HG03039 (cell line): ENCODE measurements at regions not wholly inside any gene's neighbourhood (a gene's known extent, or its start where the extent isn't known, plus 50 kb on each side); places are given as distances from the start of the nearest gene placed in this dataset.

Experiments
- ATAC-seq: cut with Tn5 transposase; IDR thresholded peaks from one replicate; pipeline ENCODE4 v1.9.1; 2021; ENCODE audit warnings: mild to moderate bottlenecking, moderate library complexity; ENCODE audit not compliant: unreplicated experiment

DNA sequence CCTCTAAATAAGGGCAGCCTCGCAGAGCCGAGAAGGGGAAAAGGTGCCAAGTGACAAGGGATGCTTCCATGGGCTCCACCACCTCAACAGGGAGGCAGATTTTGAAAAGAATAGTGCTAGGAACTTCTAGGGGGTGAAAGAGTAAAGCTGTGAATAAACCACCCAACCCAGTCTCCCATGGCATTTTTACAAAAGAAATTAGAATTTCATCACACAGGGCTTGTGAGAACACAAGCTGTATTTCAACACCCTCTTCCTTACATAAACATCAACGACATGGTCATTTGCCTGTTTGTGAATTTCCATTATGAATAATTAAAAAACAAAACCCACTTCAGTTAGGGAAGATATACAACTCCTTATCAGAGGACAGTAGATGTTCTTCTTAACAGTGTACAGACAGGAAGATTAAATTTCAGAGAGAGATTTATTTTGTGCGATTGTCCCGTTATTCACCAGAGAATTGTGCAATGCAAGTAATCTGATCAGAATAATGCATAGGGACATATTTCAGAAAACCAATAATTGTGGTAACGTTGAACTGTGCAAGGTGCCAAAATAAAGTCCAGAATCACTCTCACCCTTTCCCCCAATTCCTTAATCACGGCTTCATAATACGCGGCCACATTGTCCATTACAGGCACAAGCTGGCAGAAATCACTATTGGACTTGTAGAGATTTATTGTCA, 207.8 kb upstream of the MGMT start:
- no peak for ATAC-seq

DNA sequence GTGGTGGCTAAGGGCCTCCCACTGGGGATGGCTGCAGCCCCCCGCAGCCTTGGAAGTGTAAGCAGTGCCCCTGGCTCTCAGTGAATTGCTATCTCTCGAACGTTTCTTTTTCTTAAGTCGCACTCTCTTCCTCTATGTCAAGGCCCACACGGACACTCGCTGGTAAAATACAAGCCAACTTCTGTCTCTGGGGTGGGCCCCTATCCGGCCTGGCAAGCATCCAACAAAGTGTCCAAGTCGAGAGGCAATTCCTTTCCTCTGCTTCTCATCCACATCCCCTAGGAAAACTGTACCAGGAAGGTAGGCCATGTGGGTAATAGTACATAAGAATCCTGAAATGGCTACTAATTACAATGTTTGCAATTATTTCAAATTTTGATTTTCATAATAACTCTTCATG, 194.9 kb upstream of the MGMT start:
- no peak for ATAC-seq

DNA sequence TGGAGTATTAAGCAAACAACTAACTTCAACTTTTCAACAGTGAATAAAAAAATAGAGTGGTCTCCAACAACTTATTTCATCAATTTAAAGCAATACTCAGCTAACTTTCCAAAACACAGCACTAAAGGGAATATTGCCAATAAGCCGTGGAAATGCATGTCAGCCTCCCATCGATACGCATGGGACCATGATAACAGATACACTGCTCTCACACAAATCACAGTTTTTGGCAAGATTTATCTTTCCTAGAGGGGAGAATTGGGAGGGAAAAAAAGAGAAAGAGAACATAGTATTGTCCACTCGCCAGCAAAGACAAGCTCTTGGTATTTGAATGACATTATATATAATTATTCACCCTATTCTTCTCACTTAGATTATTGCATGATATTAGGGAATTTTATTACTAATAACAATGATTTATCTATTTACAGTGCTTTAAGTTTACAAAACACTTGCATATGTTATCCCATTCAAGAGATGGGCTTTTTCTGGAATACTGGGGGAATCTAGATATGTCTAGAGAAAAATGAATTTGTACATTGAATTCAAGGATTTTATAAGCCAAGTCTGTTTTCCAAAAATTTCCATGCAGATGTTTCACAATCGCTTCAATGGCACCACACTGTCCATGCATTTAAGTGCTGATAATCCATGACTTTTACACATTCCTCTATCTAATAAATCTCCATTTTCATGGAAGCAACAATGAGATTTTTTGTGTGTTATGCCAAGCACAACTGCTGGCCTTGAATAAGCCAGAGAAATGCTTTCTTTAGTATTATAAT, 194.0 kb upstream of the MGMT start:
- no peak for ATAC-seq

DNA sequence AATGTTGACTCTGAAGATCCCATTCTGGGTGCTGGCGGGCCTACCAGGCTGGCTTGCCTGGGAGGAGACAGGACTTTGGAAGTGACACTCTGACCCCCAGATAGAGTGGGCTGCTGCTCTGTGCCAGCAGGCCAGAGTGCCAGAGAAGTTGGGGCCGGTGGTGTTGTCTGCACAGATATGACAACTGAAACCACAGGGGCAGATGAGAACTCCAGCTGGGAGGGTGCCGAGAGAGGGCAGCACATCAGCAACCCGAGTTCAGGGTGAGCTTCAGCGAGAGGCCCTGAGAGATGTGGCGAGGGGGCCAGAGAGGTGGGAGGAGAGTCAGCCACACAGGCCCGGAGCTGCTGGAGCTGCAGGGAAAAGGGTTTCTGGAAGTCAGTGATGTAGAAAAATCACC, 193.2 kb upstream of the MGMT start:
- no peak for ATAC-seq

DNA sequence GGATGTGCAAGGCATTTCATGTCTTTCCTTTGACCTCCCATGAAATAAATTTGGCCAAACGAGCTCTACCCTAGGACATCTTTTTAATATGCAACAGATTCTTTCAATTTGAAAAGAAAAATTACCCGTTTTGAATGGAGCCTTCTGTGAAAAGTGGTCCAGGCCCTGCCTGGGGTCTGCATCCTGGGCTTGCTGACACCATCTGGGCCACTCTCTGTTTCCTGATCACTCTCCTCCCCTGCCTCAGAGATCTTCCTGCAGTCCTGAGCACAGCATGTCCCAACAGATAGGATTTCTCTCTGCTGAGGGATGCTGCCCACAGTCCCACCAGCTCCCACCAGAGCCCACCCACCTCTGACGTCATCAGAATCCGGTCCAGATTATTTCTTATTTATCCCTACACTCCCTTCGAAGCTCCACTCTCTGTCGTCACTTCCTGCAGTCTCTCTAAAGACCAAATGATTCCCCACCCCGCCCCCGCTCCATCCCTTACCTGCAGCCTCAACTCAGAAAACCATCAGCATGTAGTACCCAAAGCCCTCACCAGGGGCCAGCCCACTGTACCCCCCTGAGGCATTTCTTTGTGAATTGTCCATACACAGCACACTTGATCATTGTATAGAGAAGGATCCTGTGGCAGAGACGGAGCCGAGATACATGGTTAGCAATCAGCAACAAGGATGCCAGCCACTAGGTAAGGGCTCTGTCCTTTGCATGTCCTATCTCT, 192.1 kb upstream of the MGMT start:
- ATAC-seq = no peak

DNA sequence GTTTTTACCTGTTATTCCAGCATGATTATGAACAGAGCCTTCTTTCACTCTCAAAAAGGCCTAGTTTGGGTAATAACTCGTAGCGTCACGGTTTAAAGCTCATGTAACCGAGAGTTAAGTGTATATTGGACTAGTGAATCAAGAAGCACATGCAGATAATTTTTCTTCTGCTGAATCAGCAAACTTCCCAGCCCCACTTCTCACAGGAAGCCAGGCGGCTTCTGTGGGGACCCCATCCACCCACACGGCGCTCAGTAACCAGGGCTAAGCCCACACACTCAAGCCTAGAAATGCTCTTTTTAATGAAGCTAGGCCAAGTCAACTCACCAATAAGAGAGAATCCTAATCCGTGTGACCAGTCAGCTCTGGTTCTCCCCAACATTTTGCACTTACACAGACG, 191.2 kb upstream of the MGMT start:
- no peak for ATAC-seq

DNA sequence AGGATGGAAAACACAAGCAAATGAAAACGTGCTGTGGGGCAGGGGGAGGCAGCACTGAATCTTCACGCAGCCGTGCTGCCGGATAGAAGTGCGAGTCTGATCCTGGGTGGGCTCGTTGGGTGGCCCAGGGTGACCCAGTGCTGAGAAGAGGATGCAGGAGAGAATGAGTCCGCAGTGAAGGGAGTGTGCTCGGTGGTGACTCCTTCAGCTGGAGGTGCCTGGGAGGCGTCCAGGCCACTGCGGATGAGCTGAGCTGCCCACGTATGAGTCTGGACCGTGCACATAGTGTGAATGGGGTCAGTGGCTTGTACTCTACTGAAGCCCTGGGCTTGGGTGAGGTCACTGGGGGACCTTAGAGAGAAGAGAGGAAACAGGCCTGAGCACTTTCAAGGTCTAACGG, 190.0 kb upstream of the MGMT start:
- ATAC-seq = no peak

DNA sequence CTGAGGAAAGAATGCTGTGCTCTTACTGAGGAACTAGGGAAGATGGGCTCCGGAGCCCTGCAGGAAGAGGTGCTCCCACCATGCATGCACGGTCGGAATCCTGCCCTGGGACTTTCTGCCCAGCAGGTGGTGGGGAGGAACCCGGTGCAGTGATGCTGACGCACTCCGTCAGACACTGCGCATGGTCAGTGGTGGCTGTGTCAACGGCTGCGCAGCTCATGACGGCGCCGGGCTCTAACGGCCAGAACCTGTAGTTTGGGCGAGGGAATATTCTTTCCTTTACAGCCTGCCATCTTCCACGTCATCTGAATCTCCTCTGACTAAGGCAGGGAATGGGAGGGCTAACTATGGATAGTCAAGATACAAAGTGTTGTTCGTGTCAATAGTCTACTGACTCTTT, 189.2 kb upstream of the MGMT start:
- ATAC-seq = no peak

DNA sequence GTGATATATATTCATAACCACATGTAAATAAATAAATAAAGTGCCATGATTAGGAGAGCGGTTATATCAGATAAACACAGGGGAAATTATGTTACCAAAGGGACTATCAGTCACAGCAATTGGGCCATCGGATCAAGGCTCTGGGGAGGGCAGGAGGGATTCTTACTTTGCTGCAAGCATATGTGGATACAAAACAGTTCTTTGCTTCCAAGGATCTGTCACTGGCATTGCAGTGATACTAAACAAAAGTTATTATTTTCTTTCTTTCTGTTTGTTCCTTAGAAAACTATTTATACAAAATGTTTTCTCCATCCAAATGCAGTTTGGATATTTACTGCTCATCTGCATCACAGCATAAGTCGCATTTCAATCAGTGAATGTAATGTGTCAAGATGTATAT, 188.4 kb upstream of the MGMT start:
- ATAC-seq = no peak

DNA sequence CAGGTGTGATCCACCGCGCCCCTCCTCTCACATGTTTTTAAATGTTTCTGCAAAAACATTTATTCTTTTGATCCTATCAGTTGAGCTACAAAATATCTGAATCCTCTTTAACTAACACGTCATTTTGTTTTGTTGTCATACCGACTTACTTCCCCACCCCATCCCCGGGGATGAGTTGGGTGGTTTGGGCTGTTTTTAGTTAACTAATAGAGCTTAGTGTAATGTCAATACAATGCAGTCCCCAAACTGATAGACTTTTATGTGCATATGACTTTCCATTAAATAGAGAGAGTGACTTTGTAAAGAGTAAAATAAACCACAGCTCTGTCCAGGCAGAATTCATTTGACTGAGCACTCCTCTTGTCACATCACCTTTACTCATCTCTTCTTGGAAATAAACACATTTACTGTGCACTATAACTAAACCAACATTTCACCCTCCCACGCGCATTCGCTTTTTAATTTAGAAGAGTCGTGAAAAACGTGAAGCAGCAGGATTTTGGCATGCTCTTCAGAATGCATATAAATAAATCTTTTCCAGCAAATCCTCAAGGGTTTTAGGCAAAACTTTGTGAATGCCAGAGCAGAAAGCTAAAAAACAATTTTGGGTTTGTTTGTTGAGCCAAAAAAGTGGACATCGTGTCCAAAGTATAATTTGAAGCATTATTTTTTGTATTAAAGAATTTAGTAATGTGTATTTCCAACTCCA, 187.4 kb upstream of the MGMT start:
- no peak for ATAC-seq

DNA sequence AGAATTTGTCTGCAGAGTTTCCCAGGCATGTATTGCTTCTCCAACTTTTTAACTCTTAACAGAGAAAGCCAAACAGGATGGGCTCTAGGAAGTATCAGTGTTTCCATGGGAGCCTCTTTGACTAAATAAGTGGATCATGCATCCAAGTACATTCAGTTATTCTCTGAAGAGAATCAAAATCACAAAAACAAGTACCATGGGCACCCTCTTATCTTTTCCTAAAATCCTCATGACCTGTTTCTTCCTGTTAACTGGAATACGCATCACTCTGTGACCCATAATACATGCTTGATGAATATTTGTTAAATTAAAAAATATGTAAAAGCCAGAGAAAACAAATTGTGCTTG, 186.9 kb upstream of the MGMT start:
- no peak for ATAC-seq

DNA sequence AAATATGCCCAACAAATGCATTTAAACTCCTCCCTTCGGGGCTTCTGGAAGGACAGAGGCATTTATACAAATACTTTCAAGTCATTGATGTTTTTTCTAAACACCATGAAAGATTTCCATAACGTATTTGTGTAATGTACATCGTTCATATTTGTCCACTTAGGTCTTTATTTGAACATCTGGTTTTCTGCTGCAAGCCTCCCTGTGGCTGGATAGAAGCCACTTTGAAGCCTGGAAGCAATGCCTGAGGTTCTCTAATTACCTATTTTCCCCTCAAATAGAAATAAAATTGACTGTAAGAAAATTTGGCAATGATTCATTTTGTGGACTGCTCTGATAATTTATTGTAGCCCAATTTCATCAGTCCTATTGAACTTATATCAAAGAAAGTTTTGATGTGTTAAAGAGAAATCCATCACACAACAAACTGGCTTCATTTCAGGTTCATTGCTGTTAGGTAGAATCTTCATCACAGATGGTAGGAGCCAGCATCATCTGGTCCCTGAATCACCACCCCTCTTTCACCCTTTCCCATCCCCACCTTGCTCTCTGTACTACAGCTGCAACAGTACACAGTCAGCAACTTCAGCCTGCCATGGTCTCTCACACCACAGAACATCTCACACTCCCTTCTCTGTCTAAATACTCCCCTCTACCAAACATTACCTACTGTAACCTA, 186.0 kb upstream of the MGMT start:
- ATAC-seq = no peak

DNA sequence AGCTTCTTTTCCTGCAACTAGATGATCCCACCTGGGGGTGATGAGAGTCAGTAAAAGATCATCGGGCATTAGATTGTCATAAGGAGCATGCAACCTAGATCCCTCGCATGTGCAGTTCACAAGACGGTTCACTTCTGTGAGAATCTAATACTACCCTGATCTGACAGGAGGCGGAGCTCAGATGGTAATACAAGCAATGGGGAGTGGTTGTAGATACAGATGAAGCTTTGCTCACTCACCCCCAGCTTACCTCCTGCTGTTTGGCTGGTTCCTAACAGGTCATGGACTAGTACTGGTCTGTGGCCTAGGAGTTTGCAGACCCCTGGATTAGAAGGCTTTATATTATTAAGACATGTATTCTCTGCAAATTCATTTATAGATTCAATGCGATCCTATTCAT, 181.6 kb upstream of the MGMT start:
- ATAC-seq = no peak

DNA sequence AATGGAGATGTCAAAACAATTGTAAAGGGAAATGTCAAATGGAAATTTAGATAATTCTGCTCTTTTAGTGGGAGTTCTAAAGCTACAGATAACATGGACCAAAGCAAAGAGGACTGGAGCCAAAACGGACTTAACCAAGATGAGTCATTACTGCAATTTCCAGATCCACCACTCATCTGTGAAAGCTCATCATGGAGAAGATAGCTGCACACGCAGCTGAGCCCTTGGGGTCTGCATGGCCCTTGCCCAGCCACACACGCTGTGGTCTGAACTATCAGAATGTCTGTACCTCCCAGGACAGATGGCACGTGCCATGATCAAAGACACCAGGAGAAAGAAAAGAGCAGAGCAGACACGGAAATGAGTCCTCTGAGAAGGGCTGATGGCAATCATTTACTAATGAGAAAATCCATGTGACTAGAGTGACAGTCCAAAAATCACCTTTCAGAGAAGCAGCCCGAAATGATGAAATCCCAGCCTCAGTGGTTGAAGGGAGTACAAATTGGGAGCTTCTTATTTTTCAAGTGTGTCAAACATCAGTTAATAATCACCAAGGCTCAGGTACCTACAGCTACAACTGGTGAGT, 177.9 kb upstream of the MGMT start:
- ATAC-seq = no peak

DNA sequence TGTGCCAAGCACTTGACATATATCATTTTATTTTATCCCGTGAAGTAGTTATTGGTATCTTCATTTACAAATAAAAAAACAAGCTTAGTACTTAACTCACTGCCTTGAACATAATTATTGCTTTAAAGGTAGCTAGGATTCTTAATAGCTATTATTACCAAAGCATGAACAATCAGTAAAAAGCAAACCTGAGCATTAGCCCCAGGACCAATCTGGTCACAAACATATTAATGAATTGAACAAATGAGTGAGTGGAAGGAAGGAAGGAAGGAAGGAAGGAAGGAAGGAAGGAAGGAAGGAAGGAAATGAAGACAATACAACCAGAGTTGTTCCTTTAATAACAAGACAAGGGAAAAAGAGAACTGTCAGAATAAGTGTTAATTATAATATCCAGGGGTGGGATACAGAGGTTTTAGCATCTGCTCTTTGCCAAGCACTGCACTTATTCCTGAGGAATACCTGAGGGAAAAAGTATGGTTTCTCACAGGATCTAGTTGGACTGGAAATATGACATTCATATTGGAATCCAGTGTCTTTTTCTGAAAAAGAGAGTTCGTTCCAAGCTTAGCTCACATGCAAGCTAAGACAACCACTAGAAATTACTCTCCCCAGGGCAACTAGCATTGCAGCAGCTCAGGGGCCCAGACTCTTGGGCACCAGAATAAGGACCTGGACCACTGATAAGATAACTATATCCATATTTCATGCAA, 172.9 kb upstream of the MGMT start:
- no peak for ATAC-seq

DNA sequence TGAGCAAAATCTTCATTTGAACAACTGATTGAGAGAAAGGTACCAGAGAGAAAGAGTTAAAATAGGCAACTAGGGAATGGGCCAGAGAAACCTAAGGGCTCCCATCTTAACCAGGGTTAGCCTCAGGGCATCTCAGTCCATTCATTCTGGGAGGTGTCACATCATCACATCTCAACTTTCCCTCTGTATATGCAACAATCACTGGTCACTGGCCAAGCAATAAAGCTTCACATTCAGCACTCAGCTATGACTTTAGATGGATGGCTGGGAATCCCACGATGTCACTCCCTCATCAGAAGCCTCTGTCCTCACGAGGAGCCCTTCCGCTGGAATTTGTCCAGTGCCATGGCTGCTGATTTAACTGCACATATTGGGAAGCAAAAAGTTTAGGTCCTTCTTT, 172.1 kb upstream of the MGMT start:
- no peak for ATAC-seq

DNA sequence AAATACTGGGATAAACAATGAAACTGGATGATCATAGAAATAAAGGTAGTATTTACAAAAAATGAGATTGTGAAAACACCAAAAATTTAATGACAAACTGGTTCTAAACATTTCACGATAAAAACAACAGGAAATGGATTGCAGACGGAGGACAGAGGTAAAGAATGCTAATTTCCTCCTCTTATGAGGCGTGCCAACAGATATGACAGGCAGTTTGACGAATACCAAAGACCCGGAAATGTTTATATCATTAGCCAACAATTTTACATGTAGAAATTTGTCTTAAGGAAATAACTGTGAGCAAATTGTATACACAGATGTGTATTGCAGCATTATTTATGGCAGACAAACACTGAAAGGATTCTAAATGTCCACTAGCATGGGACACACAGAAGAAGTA, 162.0 kb upstream of the MGMT start:
- no peak for ATAC-seq

DNA sequence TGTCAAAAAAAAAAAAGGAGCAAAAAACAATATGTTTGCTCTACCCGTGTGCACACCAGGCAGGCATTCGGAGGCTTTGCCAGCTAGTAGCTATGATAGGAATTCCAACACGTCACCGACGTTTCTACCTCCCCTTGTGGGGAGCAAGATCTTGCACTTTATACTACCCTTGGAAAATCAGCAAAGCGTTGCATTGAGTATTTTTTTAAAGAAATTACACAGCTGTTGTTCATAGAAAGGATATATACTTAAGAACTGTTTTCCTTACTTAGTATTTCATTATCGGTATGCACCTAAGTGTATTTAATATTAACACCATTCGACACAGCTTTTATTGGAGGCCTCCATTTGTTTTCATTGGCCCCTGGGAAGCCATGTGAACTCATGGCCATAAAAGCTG, 159.9 kb upstream of the MGMT start:
- ATAC-seq = no peak

DNA sequence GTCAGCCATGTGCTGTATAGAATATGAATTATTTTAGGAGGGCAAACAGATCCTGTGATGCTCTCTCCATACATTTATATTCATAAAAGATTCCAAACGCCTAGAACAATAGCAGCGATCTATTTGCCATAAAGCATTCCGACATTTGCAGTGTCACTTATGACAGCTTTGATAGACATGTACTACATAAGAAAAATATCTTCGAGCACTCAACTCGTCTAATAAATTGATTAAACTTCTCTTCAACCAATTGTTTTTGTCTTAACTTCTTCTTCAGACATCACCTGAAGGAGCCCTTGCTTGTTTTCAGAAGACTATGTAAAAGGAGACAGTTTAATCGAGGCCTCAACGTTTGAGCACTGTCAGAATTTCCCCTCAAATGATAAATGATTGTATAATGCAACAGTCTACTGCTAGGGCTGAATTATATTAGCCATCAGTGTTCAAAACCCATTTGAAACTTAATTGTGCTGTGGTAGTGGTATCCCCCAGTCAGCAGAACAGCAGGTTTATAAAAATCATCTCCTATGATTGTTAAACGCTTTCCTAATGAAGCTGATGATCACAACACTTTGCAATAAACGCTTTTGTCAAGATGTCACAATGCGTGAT, 158.0 kb upstream of the MGMT start:
- no peak for ATAC-seq

DNA sequence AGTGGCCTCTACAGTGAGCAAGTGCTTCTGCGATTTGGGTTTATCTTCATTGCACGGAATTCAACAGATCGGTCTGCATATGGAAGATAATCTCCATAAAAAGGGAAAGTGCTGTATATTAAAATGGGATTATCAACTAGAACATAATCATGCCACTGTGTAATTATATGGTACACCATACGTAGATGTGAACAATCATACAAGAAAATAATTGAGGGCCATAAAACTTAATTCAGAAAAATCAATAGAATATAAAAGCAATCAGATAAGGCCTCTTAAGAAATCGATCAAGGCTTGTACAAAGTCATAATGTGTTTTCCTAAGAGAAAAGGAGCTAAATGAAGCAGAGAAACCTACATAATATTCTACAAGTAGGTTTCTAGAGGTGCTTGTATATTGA, 157.5 kb upstream of the MGMT start:
- ATAC-seq = no peak
